ENCODE measurements at regions not wholly inside any gene's neighbourhood (a gene's known extent, or its start where the extent isn't known, plus 50 kb on each side); places are given as distances from the start of the nearest gene placed in this dataset.

GRCh38 chr3:73210759-73211158 lies 149.3 kb downstream of the EBLN2 start:
- no peak overlapping the region for H2BK120ac ChIP-seq (ENCODE audit: low read depth, low read length)
- H3K4me2 ChIP-seq (ENCODE audit: low read depth, low read length): no peak overlapping the region
- no peak overlapping the region for H2AK5ac ChIP-seq (ENCODE audit: low read depth, low read length)
- H3K9ac ChIP-seq (ENCODE audit: low read depth, low read length): no peak overlapping the region
- no peaks in the 10 kb centered on the region for H3K79me1 ChIP-seq (ENCODE audit: low read depth in 1 of 2, low read length in 2 of 2)
- DNase-seq: no peak
- no peak overlapping the region for H2BK15ac ChIP-seq (ENCODE audit: low read depth, low read length)
- H3K4ac ChIP-seq (ENCODE audit: low read depth, low read length): no peak overlapping the region
- no peak overlapping the region for H3K56ac ChIP-seq (ENCODE audit: extremely low read depth, insufficient read depth, low read length)
- no peak overlapping the region for H2BK5ac ChIP-seq (ENCODE audit: low read depth, low read length, poor library complexity, severe bottlenecking)
- BruUV-seq (replicated peaks): no TSS peak
- no peak overlapping the region for H3K4me3 ChIP-seq (ENCODE audit: insufficient read depth, low read depth, low read length)
- in situ Hi-C loops (cut with MboI; ENCODE audit: low sequenced_read_pairs): no loop called here
- H3K9me1 ChIP-seq (ENCODE audit: insufficient read depth, low read length): no peaks in the 10 kb centered on the region
- intact Hi-C loops (cut with micrococcal nuclease): no loop called here
- H2AFZ ChIP-seq (replicated peaks; ENCODE audit: low read length, poor library complexity): no peak overlapping the region
- H3K4me1 ChIP-seq (ENCODE audit: control insufficient read depth, insufficient read depth, low read length): no peaks in the 10 kb centered on the region
- TF ChIP-seq NFE2L2 (IDR thresholded peaks at IDR 0.05; ENCODE audit: low read depth, low read length) (no peak), FOS (IDR thresholded peaks at IDR 0.05; ENCODE audit: low read depth, low read length) (no peak), USF2 (IDR thresholded peaks at IDR 0.05; ENCODE audit: low read depth, low read length) (no peak), MAZ (IDR thresholded peaks at IDR 0.05; ENCODE audit: borderline replicate concordance, low read depth, low read length) (no peak), SMC3 (IDR thresholded peaks at IDR 0.05; ENCODE audit: low read depth, low read length) (no peak)
- no peak overlapping the region for H2AK9ac ChIP-seq (replicated peaks; ENCODE audit: low read depth, low read length, poor library complexity)
- dilution Hi-C loops (cut with HindIII; ENCODE audit: low sequenced_read_pairs, unreplicated experiment): no loop called here
- CTCF ChIA-PET: no interaction called here
- POLR2A ChIA-PET (ENCODE audit: unreplicated experiment): no interaction called here
- H4K91ac ChIP-seq (ENCODE audit: insufficient read depth, low read depth, low read length): no peak overlapping the region
- no peak overlapping the region for H3K27ac ChIP-seq (ENCODE audit: insufficient read depth, low read length)
- H3K27me3 ChIP-seq (ENCODE audit: control insufficient read depth, insufficient read depth, low read length): no peaks in the 10 kb centered on the region; the same call in 1 of the 2 replicates
- no peak overlapping the region for H3K14ac ChIP-seq (replicated peaks; ENCODE audit: low read depth, low read length)
- H3K9me3 ChIP-seq (ENCODE audit: control insufficient read depth, insufficient read depth, low read length): no peaks in the 10 kb centered on the region
- no peak overlapping the region for H3K18ac ChIP-seq (ENCODE audit: low read depth, low read length)
- no peak overlapping the region for H3K23ac ChIP-seq (ENCODE audit: low read depth, low read length)
- no peaks in the 10 kb centered on the region for H3K36me3 ChIP-seq (ENCODE audit: control insufficient read depth, insufficient read depth, low read length)
- no peak for ATAC-seq (ENCODE audit: low read depth)
- H4K8ac ChIP-seq (ENCODE audit: low read depth in 2 of 2, low read length in 2 of 2): no peak overlapping the region
- no peak overlapping the region for H4K5ac ChIP-seq (ENCODE audit: low read depth, low read length)
- no peak overlapping the region for H2BK20ac ChIP-seq (ENCODE audit: low read depth, low read length)
- no CpG with 5 or more reads among the region's 3 CpGs for WGBS, 2 experiments (ENCODE audit: extremely low coverage in 2 of 2, insufficient read length in 1 of 2)
- no peaks in the 10 kb centered on the region for H4K20me1 ChIP-seq (ENCODE audit: insufficient read depth, low read length)
